ENCODE measurements at regions not wholly inside any gene's neighbourhood (a gene's known extent, or its start where the extent isn't known, plus 50 kb on each side); places are given as distances from the start of the nearest gene placed in this dataset.

GRCh38 chr4:187485676-187486075 is 509.9 kb upstream of the ZFP42 start:
- H3K4me3 ChIP-seq = no peak overlapping the region
- no peak overlapping the region for H3K4me2 ChIP-seq
- 87% methylated on average over 2 of the region's 2 CpGs for WGBS (ENCODE audit: low lambda C conversion rate, missing lambda C conversion rate)
- no peak overlapping the region for H2AFZ ChIP-seq
- H3K36me3 ChIP-seq (replicated peaks; ENCODE audit: insufficient read depth, low read depth) = no peaks in the 10 kb centered on the region
- H3K27me3 ChIP-seq = no peaks in the 10 kb centered on the region
- no peaks in the 10 kb centered on the region for H3K79me2 ChIP-seq
- TF ChIP-seq CTCF (IDR thresholded peaks at IDR 0.05; ENCODE audit: poor library complexity) (no peak), EZH2 (IDR thresholded peaks at IDR 0.05; ENCODE audit: borderline replicate concordance) (no peak), EZH2phosphoT487 (IDR thresholded peaks at IDR 0.05; ENCODE audit: low read depth, severe bottlenecking, unreplicated experiment) (no peak)
- no peak overlapping the region for H3K27ac ChIP-seq
- H3K4me1 ChIP-seq (ENCODE audit: insufficient read depth) = no peaks in the 10 kb centered on the region
- DNase-seq (ENCODE audit: low spot score) = no peak
- H4K20me1 ChIP-seq (ENCODE audit: insufficient read depth, poor library complexity, severe bottlenecking) = no peaks in the 10 kb centered on the region
- H3K9me3 ChIP-seq (ENCODE audit: low read depth) = no peaks in the 10 kb centered on the region
- H3K9me2 ChIP-seq (replicated peaks; ENCODE audit: insufficient read depth) = no peaks in the 10 kb centered on the region

- TF ChIP-seq EZH2phosphoT487 (IDR thresholded peaks at IDR 0.05; ENCODE audit: low read depth, severe bottlenecking, unreplicated experiment) (no peak), CTCF (IDR thresholded peaks at IDR 0.05; ENCODE audit: poor library complexity) (no peak), EZH2 (IDR thresholded peaks at IDR 0.05; ENCODE audit: borderline replicate concordance) (no peak)
- Histone ChIP-seq H3K79me2 (peaks cover 2% of the 10 kb centered on the region), H2AFZ (no peak overlapping the region), H3K9me3 (ENCODE audit: low read depth) (no peaks in the 10 kb centered on the region), H3K27ac (no peak overlapping the region), H3K4me2 (no peak overlapping the region), H3K9me2 (replicated peaks; ENCODE audit: insufficient read depth) (no peaks in the 10 kb centered on the region), H3K27me3 (no peaks in the 10 kb centered on the region), H3K4me1 (ENCODE audit: insufficient read depth) (no peaks in the 10 kb centered on the region), H3K4me3 (no peak overlapping the region), H4K20me1 (ENCODE audit: insufficient read depth, poor library complexity, severe bottlenecking) (no peaks in the 10 kb centered on the region), H3K36me3 (replicated peaks; ENCODE audit: insufficient read depth, low read depth) (no peaks in the 10 kb centered on the region)
- no peak for DNase-seq (ENCODE audit: low spot score)
- WGBS (ENCODE audit: low lambda C conversion rate, missing lambda C conversion rate) = 94% methylated on average over 5 of the region's 5 CpGs
Measured at GRCh38 chr4:187491286-187491685, 504.3 kb upstream of the ZFP42 start.

GRCh38 chr4:187491959-187492358 is 503.6 kb upstream of the ZFP42 start:
- Histone ChIP-seq H3K79me2 (peaks cover 2% of the 10 kb centered on the region), H3K9me3 (ENCODE audit: low read depth) (no peaks in the 10 kb centered on the region), H3K4me3 (no peak overlapping the region), H3K36me3 (replicated peaks; ENCODE audit: insufficient read depth, low read depth) (no peaks in the 10 kb centered on the region), H3K4me2 (no peak overlapping the region), H2AFZ (no peak overlapping the region), H3K4me1 (ENCODE audit: insufficient read depth) (no peaks in the 10 kb centered on the region), H3K27ac (no peak overlapping the region), H4K20me1 (ENCODE audit: insufficient read depth, poor library complexity, severe bottlenecking) (no peaks in the 10 kb centered on the region), H3K9me2 (replicated peaks; ENCODE audit: insufficient read depth) (no peaks in the 10 kb centered on the region), H3K27me3 (no peaks in the 10 kb centered on the region)
- TF ChIP-seq EZH2 (IDR thresholded peaks at IDR 0.05; ENCODE audit: borderline replicate concordance) (no peak), EZH2phosphoT487 (IDR thresholded peaks at IDR 0.05; ENCODE audit: low read depth, severe bottlenecking, unreplicated experiment) (no peak), CTCF (IDR thresholded peaks at IDR 0.05; ENCODE audit: poor library complexity) (no peak)
- DNase-seq (ENCODE audit: low spot score) = no peak
- WGBS (ENCODE audit: low lambda C conversion rate, missing lambda C conversion rate) = 89% methylated on average over 2 of the region's 2 CpGs

GRCh38 chr4:187493661-187494060 is 501.9 kb upstream of the ZFP42 start:
- H3K27me3 ChIP-seq = no peaks in the 10 kb centered on the region
- no peaks in the 10 kb centered on the region for H3K9me3 ChIP-seq (ENCODE audit: low read depth)
- TF ChIP-seq EZH2phosphoT487 (IDR thresholded peaks at IDR 0.05; ENCODE audit: low read depth, severe bottlenecking, unreplicated experiment) = no peak
- TF ChIP-seq EZH2 (IDR thresholded peaks at IDR 0.05; ENCODE audit: borderline replicate concordance) = no peak
- TF ChIP-seq CTCF (IDR thresholded peaks at IDR 0.05; ENCODE audit: poor library complexity) = no peak
- no peaks in the 10 kb centered on the region for H3K4me1 ChIP-seq (ENCODE audit: insufficient read depth)
- no peaks in the 10 kb centered on the region for H3K9me2 ChIP-seq (replicated peaks; ENCODE audit: insufficient read depth)
- H3K36me3 ChIP-seq (replicated peaks; ENCODE audit: insufficient read depth, low read depth) = no peaks in the 10 kb centered on the region
- no peak overlapping the region for H3K4me2 ChIP-seq
- H2AFZ ChIP-seq = no peak overlapping the region
- H3K4me3 ChIP-seq = no peak overlapping the region
- H4K20me1 ChIP-seq (ENCODE audit: insufficient read depth, poor library complexity, severe bottlenecking) = no peaks in the 10 kb centered on the region
- DNase-seq (ENCODE audit: low spot score) = no peak
- H3K27ac ChIP-seq = no peak overlapping the region
- H3K79me2 ChIP-seq = peaks cover 2% of the 10 kb centered on the region

All from hepatocyte (in vitro differentiated cells).